Activated effector memory CD4-positive, alpha-beta T cell treated with Interleukin-2 at 50 U/mL for 16 hours (primary cell): ENCODE measurements at regions not wholly inside any gene's neighbourhood (a gene's known extent, or its start where the extent isn't known, plus 50 kb on each side); places are given as distances from the start of the nearest gene placed in this dataset.
"Not testable (repeated sequence)": the region's sequence is repeated elsewhere in the genome, so short reads cannot be mapped to it uniquely, and the experiment has no call there.

Experiments used
- DNase-seq: peaks from one replicate; pipeline ENCODE4 v3.0.0-alpha.2; 2020

GRCh38 chr6:40881501-40881900 lies 157.5 kb downstream of the UNC5CL start:
- DNase-seq = no peak

GRCh38 chr6:40880906-40881305 lies 158.1 kb downstream of the UNC5CL start:
- DNase-seq = no peak

- no peak for DNase-seq
Measured at GRCh38 chr6:40879169-40879568, 159.9 kb downstream of the UNC5CL start.

GRCh38 chr6:40877362-40877761 lies 161.7 kb downstream of the UNC5CL start:
- DNase-seq = no peak

- DNase-seq = no peak
Measured at GRCh38 chr6:40876336-40876735, 162.7 kb downstream of the UNC5CL start.

GRCh38 chr6:40874495-40874894 lies 164.5 kb downstream of the UNC5CL start:
- DNase-seq = no peak

- DNase-seq = no peak
Measured at GRCh38 chr6:40871424-40871823, 167.6 kb downstream of the UNC5CL start.

GRCh38 chr6:40868089-40868865 lies 170.7 kb downstream of the UNC5CL start:
- not testable (repeated sequence) for DNase-seq

- not testable (repeated sequence) for DNase-seq
Measured at GRCh38 chr6:40867527-40867926, 171.5 kb downstream of the UNC5CL start.

- not testable (repeated sequence) for DNase-seq
Measured at GRCh38 chr6:40865259-40865658, 173.8 kb downstream of the UNC5CL start.

- DNase-seq = no peak
Measured at GRCh38 chr6:40860443-40860842, 178.6 kb downstream of the UNC5CL start.

GRCh38 chr6:40856271-40856670 lies 182.8 kb downstream of the UNC5CL start:
- no peak for DNase-seq

GRCh38 chr6:40855168-40855880 lies 183.7 kb downstream of the UNC5CL start:
- DNase-seq = no peak

GRCh38 chr6:40854592-40854991 lies 184.4 kb downstream of the UNC5CL start:
- no peak for DNase-seq

- DNase-seq = no peak
Measured at GRCh38 chr6:40852779-40853373, 186.1 kb downstream of the UNC5CL start.

GRCh38 chr6:40849546-40849945 lies 189.5 kb downstream of the UNC5CL start:
- DNase-seq = no peak

GRCh38 chr6:40848868-40849514 lies 190.0 kb downstream of the UNC5CL start:
- no peak for DNase-seq

GRCh38 chr6:40848038-40848437 lies 191.0 kb downstream of the UNC5CL start:
- DNase-seq = no peak

- no peak for DNase-seq
Measured at GRCh38 chr6:40845553-40845952, 193.5 kb downstream of the UNC5CL start.

- DNase-seq = no peak
Measured at GRCh38 chr6:40844246-40844645, 194.8 kb downstream of the UNC5CL start.

- no peak for DNase-seq
Measured at GRCh38 chr6:40841721-40842120, 197.3 kb downstream of the UNC5CL start.

GRCh38 chr6:40832691-40833090 lies 206.3 kb downstream of the UNC5CL start:
- no peak for DNase-seq

- no peak for DNase-seq
Measured at GRCh38 chr6:40831381-40831780, 207.6 kb downstream of the UNC5CL start.
